GM21423 (cell line): ENCODE measurements at regions not wholly inside any gene's neighbourhood (a gene's known extent, or its start where the extent isn't known, plus 50 kb on each side); places are given as distances from the start of the nearest gene placed in this dataset.
"Not testable (repeated sequence)": the region's sequence is repeated elsewhere in the genome, so short reads cannot be mapped to it uniquely, and the experiment has no call there.

Source experiments
- ATAC-seq: cut with Tn5 transposase; IDR thresholded peaks from one replicate; pipeline ENCODE4 v1.9.1; 2021; ENCODE audit warnings: mild to moderate bottlenecking, moderate library complexity; ENCODE audit not compliant: unreplicated experiment

- ATAC-seq = no peak
These were observed 239.7 kb upstream of the ROBO1 start for GRCh38 chr3:80007522-80007921.

GRCh38 chr3:80006315-80006714 is 238.5 kb upstream of the ROBO1 start:
- ATAC-seq = no peak

GRCh38 chr3:80000022-80000421 is 232.2 kb upstream of the ROBO1 start:
- ATAC-seq = no peak

- ATAC-seq = no peak
These were observed 226.6 kb upstream of the ROBO1 start for GRCh38 chr3:79994397-79994796.

- ATAC-seq = no peak
These were observed 218.5 kb upstream of the ROBO1 start for GRCh38 chr3:79986338-79986737.

GRCh38 chr3:79985816-79986215 is 218.0 kb upstream of the ROBO1 start:
- no peak for ATAC-seq

GRCh38 chr3:79983118-79983517 is 215.3 kb upstream of the ROBO1 start:
- ATAC-seq = no peak

GRCh38 chr3:79979990-79980389 is 212.2 kb upstream of the ROBO1 start:
- ATAC-seq = no peak

GRCh38 chr3:79976466-79976865 is 208.7 kb upstream of the ROBO1 start:
- no peak for ATAC-seq

GRCh38 chr3:79973917-79974595 is 206.3 kb upstream of the ROBO1 start:
- ATAC-seq = no peak

- ATAC-seq = no peak
These were observed 205.7 kb upstream of the ROBO1 start for GRCh38 chr3:79973482-79973881.

GRCh38 chr3:79968418-79968817 is 200.6 kb upstream of the ROBO1 start:
- ATAC-seq = no peak

GRCh38 chr3:79960594-79960993 is 192.8 kb upstream of the ROBO1 start:
- ATAC-seq = no peak

GRCh38 chr3:79957066-79957465 is 189.3 kb upstream of the ROBO1 start:
- ATAC-seq = no peak

- no peak for ATAC-seq
These were observed 187.0 kb upstream of the ROBO1 start for GRCh38 chr3:79954756-79955155.

- no peak for ATAC-seq
These were observed 185.8 kb upstream of the ROBO1 start for GRCh38 chr3:79953591-79954101.

- not testable (repeated sequence) for ATAC-seq
These were observed 183.6 kb upstream of the ROBO1 start for GRCh38 chr3:79951426-79951825.

- no peak for ATAC-seq
These were observed 180.2 kb upstream of the ROBO1 start for GRCh38 chr3:79947957-79948356.

GRCh38 chr3:79947469-79947868 is 179.7 kb upstream of the ROBO1 start:
- no peak for ATAC-seq

- no peak for ATAC-seq
These were observed 169.8 kb upstream of the ROBO1 start for GRCh38 chr3:79937567-79937966.

- no peak for ATAC-seq
These were observed 162.4 kb upstream of the ROBO1 start for GRCh38 chr3:79930196-79930595.

GRCh38 chr3:79928687-79929408 is 161.1 kb upstream of the ROBO1 start:
- ATAC-seq = no peak
